ENCODE measurements at regions not wholly inside any gene's neighbourhood (a gene's known extent, or its start where the extent isn't known, plus 50 kb on each side); places are given as distances from the start of the nearest gene placed in this dataset.
"Not testable (repeated sequence)": the region's sequence is repeated elsewhere in the genome, so short reads cannot be mapped to it uniquely, and the experiment has no call there.

- TF ChIP-seq BHLHE40 (IDR thresholded peaks at IDR 0.05; ENCODE audit: borderline replicate concordance) (no peak), SP1 (IDR thresholded peaks at IDR 0.05) (no peak), ARNT (IDR thresholded peaks at IDR 0.05) (no peak), HDGF (IDR thresholded peaks at IDR 0.05; ENCODE audit: borderline replicate concordance) (no peak), FOXM1 (IDR thresholded peaks at IDR 0.05; ENCODE audit: borderline replicate concordance) (no peak), FOXA1 (IDR thresholded peaks at IDR 0.05) (no peak), ZNF384 (IDR thresholded peaks at IDR 0.05) (no peak), TARDBP (IDR thresholded peaks at IDR 0.05) (no peak), PKNOX1 (IDR thresholded peaks at IDR 0.05) (no peak), NFRKB (IDR thresholded peaks at IDR 0.05) (no peak), SUZ12 (IDR thresholded peaks at IDR 0.05) (no peak), LEF1 (IDR thresholded peaks at IDR 0.05; ENCODE audit: borderline replicate concordance) (no peak), L3MBTL2 (conservative IDR thresholded peaks at IDR 0.05) (no peak), FOXK2 (IDR thresholded peaks at IDR 0.05) (no peak), CTBP1 (IDR thresholded peaks at IDR 0.05; ENCODE audit: borderline replicate concordance) (no peak), ELF4 (IDR thresholded peaks at IDR 0.05) (no peak)
- no peak for DNase-seq (ENCODE audit: extremely low spot score)
- ChIA-PET POLR2A (no interaction called here), CTCF (no interaction called here)
Observed at GRCh38 chr3:81816473-81817250, 55.2 kb upstream of the GBE1 start.

- DNase-seq (ENCODE audit: extremely low spot score); CTCF ChIA-PET: not testable (repeated sequence)
Observed at GRCh38 chr3:81812098-81812497, 50.7 kb upstream of the GBE1 start.

More at GRCh38 chr3:81812098-81812497, 50.7 kb upstream of the GBE1 start:
- POLR2A ChIA-PET: not testable (repeated sequence)

All from HEK293T (cell line).